ENCODE measurements at regions not wholly inside any gene's neighbourhood (a gene's known extent, or its start where the extent isn't known, plus 50 kb on each side); places are given as distances from the start of the nearest gene placed in this dataset.
A peak's percentile ranks its signal among the peaks of the same experiment; 100 is the strongest.

DNA sequence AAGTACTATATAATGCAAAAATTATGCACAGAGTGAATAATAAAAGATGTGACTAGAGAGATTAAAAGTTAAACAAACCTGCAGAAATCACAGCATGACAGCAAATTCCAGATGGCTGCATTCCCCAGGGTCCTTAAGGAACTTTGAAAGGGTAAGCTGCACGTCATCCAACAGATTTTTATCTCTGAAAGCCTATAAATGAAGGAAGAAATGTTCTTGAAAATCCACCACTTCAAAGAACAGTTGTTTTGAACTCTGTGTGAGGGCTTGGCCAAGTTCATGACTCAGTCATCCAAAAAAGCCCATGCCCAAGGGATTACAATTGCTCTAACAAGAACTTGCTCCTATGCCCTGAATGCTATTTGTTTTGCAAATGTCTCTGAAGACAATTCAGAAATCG is 603.6 kb downstream of the PLOD2 start:
- no CpG with 5 or more reads among the region's 2 CpGs for WGBS (ENCODE audit: extremely low coverage, insufficient read length, low lambda C conversion rate)
- Histone ChIP-seq H4K91ac (ENCODE audit: insufficient read length, low read depth, low read length) (no peak overlapping the region), H3K79me2 (ENCODE audit: insufficient read depth, low read length) (no peaks in the 10 kb centered on the region), H2BK5ac (ENCODE audit: insufficient read length, low read length) (no peak overlapping the region), H3K23ac (ENCODE audit: insufficient read length, low read depth, low read length) (no peak overlapping the region), H3K4ac (ENCODE audit: low read depth, low read length) (no peak overlapping the region), H3K14ac (ENCODE audit: insufficient read depth, low read length) (no peak overlapping the region), H2BK15ac (ENCODE audit: low read depth, low read length) (no peak overlapping the region), H3T11ph (ENCODE audit: low read length) (no peak overlapping the region), H2BK12ac (ENCODE audit: insufficient read length, low read depth, low read length) (no peak overlapping the region), H2BK20ac (ENCODE audit: low read depth, low read length, poor library complexity, severe bottlenecking) (no peak overlapping the region), H3K9ac (ENCODE audit: extremely low read depth, insufficient read length, low read length) (no peak overlapping the region), H3K4me2 (ENCODE audit: insufficient read depth, insufficient read length, low read length) (no peak overlapping the region), H2BK120ac (ENCODE audit: low read depth, low read length, poor library complexity, severe bottlenecking) (no peak overlapping the region), H3K18ac (ENCODE audit: insufficient read length, low read depth, low read length) (no peak overlapping the region), H4K8ac (replicated peaks; ENCODE audit: insufficient read length, low read depth, low read length) (no peak overlapping the region), H3K27me3 (ENCODE audit: insufficient read depth, low read length) (no peaks in the 10 kb centered on the region), H4K20me1 (ENCODE audit: control insufficient read depth, insufficient read depth, insufficient read length) (no peaks in the 10 kb centered on the region), H4K5ac (ENCODE audit: insufficient read length, low read depth, low read length) (no peak overlapping the region), H3K27ac (ENCODE audit: insufficient read length, low read depth, low read length) (no peak overlapping the region), H3K56ac (ENCODE audit: insufficient read length, low read depth, low read length) (no peak overlapping the region), H2AK5ac (ENCODE audit: insufficient read length, low read length) (no peak overlapping the region), H3K9me3 (ENCODE audit: control insufficient read depth, low read depth, low read length) (no peaks in the 10 kb centered on the region), H3K79me1 (ENCODE audit: insufficient read depth, low read depth, low read length, poor library complexity, severe bottlenecking) (no peaks in the 10 kb centered on the region), H3K23me2 (ENCODE audit: insufficient read length, low read depth, low read length, poor library complexity, severe bottlenecking) (no peaks in the 10 kb centered on the region), H3K4me1 (ENCODE audit: insufficient read depth, low read length) (peaks cover 3% of the 10 kb centered on the region; the same call in 1 of the 2 replicates), H2AFZ (ENCODE audit: low read length) (no peak overlapping the region)
- peaks cover 14 to 35% of the 10 kb centered on the region in 2 experiments; a peak in 4 of 5 replicates for H3K9me3 Mint-ChIP-seq
- TF ChIP-seq, protein P1, sequence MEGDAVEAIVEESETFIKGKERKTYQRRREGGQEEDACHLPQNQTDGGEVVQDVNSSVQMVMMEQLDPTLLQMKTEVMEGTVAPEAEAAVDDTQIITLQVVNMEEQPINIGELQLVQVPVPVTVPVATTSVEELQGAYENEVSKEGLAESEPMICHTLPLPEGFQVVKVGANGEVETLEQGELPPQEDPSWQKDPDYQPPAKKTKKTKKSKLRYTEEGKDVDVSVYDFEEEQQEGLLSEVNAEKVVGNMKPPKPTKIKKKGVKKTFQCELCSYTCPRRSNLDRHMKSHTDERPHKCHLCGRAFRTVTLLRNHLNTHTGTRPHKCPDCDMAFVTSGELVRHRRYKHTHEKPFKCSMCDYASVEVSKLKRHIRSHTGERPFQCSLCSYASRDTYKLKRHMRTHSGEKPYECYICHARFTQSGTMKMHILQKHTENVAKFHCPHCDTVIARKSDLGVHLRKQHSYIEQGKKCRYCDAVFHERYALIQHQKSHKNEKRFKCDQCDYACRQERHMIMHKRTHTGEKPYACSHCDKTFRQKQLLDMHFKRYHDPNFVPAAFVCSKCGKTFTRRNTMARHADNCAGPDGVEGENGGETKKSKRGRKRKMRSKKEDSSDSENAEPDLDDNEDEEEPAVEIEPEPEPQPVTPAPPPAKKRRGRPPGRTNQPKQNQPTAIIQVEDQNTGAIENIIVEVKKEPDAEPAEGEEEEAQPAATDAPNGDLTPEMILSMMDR (conservative IDR thresholded peaks at IDR 0.05), result no peak
- H3K4me3 Mint-ChIP-seq, result no peak overlapping the region
- DNase-seq, result no peak
- no peaks in the 10 kb centered on the region; the same call in 1 of the 2 replicates for H3K27me3 Mint-ChIP-seq (ENCODE audit: low read depth)
- H3K4me1 Mint-ChIP-seq, result peaks cover 19 to 26% of the 10 kb centered on the region in 2 experiments
- peak overlapping the region in 1 of 3 experiments; percentile 62; a peak in 1 of 7 replicates for H3K27ac Mint-ChIP-seq
- peaks cover 17 to 35% (median 31%) of the 10 kb centered on the region in 3 experiments for H3K36me3 Mint-ChIP-seq (ENCODE audit: insufficient read depth in 1 of 3, low read depth in 3 of 3)

Measured in H9 (cell line).